ENCODE measurements at regions not wholly inside any gene's neighbourhood (a gene's known extent, or its start where the extent isn't known, plus 50 kb on each side); places are given as distances from the start of the nearest gene placed in this dataset.

- no peak for ATAC-seq
- no peak overlapping the region for H3K27ac Mint-ChIP-seq
- no peaks in the 10 kb centered on the region for H3K36me3 Mint-ChIP-seq
- H3K9me3 Mint-ChIP-seq: peaks cover 4 to 16% of the 10 kb centered on the region in 2 donors
- DNase-seq (ENCODE audit: low spot score in 2 of 2): no peak
These were observed 85.1 kb downstream of the KLF6 start for GRCh38 chr10:3699916-3700315.

GRCh38 chr10:3698312-3698711, 86.7 kb downstream of the KLF6 start:
- Mint-ChIP-seq H3K9me3 (peaks cover 4 to 16% of the 10 kb centered on the region in 2 donors), H3K27ac (no peak overlapping the region), H3K36me3 (no peaks in the 10 kb centered on the region)
- ATAC-seq: no peak
- DNase-seq (ENCODE audit: low spot score in 2 of 2): no peak

- peaks cover 8 to 20% of the 10 kb centered on the region in 2 donors for H3K9me3 Mint-ChIP-seq
- no peak for DNase-seq (ENCODE audit: low spot score in 2 of 2)
- H3K36me3 Mint-ChIP-seq: no peaks in the 10 kb centered on the region
- ATAC-seq: no peak
- no peak overlapping the region for H3K27ac Mint-ChIP-seq
These were observed 91.3 kb downstream of the KLF6 start for GRCh38 chr10:3693698-3694080.

GRCh38 chr10:3693022-3693697, 91.8 kb downstream of the KLF6 start:
- no peak overlapping the region for H3K27ac Mint-ChIP-seq
- no peaks in the 10 kb centered on the region for H3K36me3 Mint-ChIP-seq
- ATAC-seq: no peak
- H3K9me3 Mint-ChIP-seq: peaks cover 8 to 17% of the 10 kb centered on the region in 2 donors
- no peak for DNase-seq (ENCODE audit: low spot score in 2 of 2)

- ATAC-seq (no peak), DNase-seq (ENCODE audit: low spot score in 2 of 2) (no peak)
- Mint-ChIP-seq H3K9me3 (peaks cover 8 to 14% of the 10 kb centered on the region in 2 donors), H3K36me3 (peaks cover 0 to 5% of the 10 kb centered on the region in 2 donors), H3K27ac (no peak overlapping the region)
These were observed 92.5 kb downstream of the KLF6 start for GRCh38 chr10:3692387-3692999.

- Mint-ChIP-seq H3K9me3 (peaks cover 8 to 10% of the 10 kb centered on the region in 2 donors), H3K36me3 (peaks cover 0 to 6% of the 10 kb centered on the region in 2 donors), H3K27ac (no peak overlapping the region)
- no peak for DNase-seq (ENCODE audit: low spot score in 2 of 2)
- no peak for ATAC-seq
These were observed 93.5 kb downstream of the KLF6 start for GRCh38 chr10:3691482-3691881.

GRCh38 chr10:3689871-3690510, 95.0 kb downstream of the KLF6 start:
- Mint-ChIP-seq H3K9me3 (peaks cover 4 to 10% of the 10 kb centered on the region in 2 donors), H3K36me3 (peaks cover 0 to 6% of the 10 kb centered on the region in 2 donors), H3K27ac (peak overlapping the region in 1 of 2 donors; percentile 9)
- no peak for DNase-seq (ENCODE audit: low spot score in 2 of 2)
- ATAC-seq: peak; percentile 85 to 91

- no peak for ATAC-seq
- peaks cover 0 to 6% of the 10 kb centered on the region in 2 donors for H3K36me3 Mint-ChIP-seq
- peaks cover 4 to 10% of the 10 kb centered on the region in 2 donors for H3K9me3 Mint-ChIP-seq
- peak overlapping the region in 1 of 2 donors; percentile 73 for H3K27ac Mint-ChIP-seq
- no peak for DNase-seq (ENCODE audit: low spot score in 2 of 2)
These were observed 97.4 kb downstream of the KLF6 start for GRCh38 chr10:3687510-3688081.

GRCh38 chr10:3685384-3685783, 99.6 kb downstream of the KLF6 start:
- Mint-ChIP-seq H3K9me3 (peaks cover 4 to 10% of the 10 kb centered on the region in 2 donors), H3K27ac (no peak overlapping the region), H3K36me3 (peaks cover 0 to 6% of the 10 kb centered on the region in 2 donors)
- no peak for DNase-seq (ENCODE audit: low spot score in 2 of 2)
- ATAC-seq: no peak

- DNase-seq (ENCODE audit: low spot score in 2 of 2): no peak
- no peak overlapping the region for H3K27ac Mint-ChIP-seq
- peak; percentile 60 to 83 for ATAC-seq
- peaks cover 0 to 6% of the 10 kb centered on the region in 2 donors for H3K36me3 Mint-ChIP-seq
- H3K9me3 Mint-ChIP-seq: peaks cover 3 to 10% of the 10 kb centered on the region in 2 donors
These were observed 100.1 kb downstream of the KLF6 start for GRCh38 chr10:3684891-3685290.

GRCh38 chr10:3683560-3683959, 101.4 kb downstream of the KLF6 start:
- Mint-ChIP-seq H3K36me3 (peaks cover 0 to 6% of the 10 kb centered on the region in 2 donors), H3K9me3 (peaks cover 0 to 6% of the 10 kb centered on the region in 2 donors), H3K27ac (peak overlapping the region; percentile 30 to 53)
- no peak for DNase-seq (ENCODE audit: low spot score in 2 of 2)
- ATAC-seq: peak; percentile 58 to 85

GRCh38 chr10:3682745-3683144, 102.3 kb downstream of the KLF6 start:
- H3K27ac Mint-ChIP-seq: peak overlapping the region in 1 of 2 donors; percentile 53
- H3K36me3 Mint-ChIP-seq: peaks cover 0 to 3% of the 10 kb centered on the region in 2 donors
- no peak for ATAC-seq
- DNase-seq (ENCODE audit: low spot score in 2 of 2): no peak
- peaks cover 0 to 6% of the 10 kb centered on the region in 2 donors for H3K9me3 Mint-ChIP-seq

GRCh38 chr10:3681642-3682554, 103.1 kb downstream of the KLF6 start:
- Mint-ChIP-seq H3K9me3 (no peaks in the 10 kb centered on the region), H3K27ac (no peak overlapping the region), H3K36me3 (no peaks in the 10 kb centered on the region)
- DNase-seq (ENCODE audit: low spot score in 2 of 2) (no peak), ATAC-seq (no peak)

GRCh38 chr10:3679950-3680629, 104.9 kb downstream of the KLF6 start:
- no peak overlapping the region for H3K27ac Mint-ChIP-seq
- H3K9me3 Mint-ChIP-seq: no peaks in the 10 kb centered on the region
- no peaks in the 10 kb centered on the region for H3K36me3 Mint-ChIP-seq
- no peak for ATAC-seq
- DNase-seq (ENCODE audit: low spot score in 2 of 2): no peak

GRCh38 chr10:3678629-3679227, 106.3 kb downstream of the KLF6 start:
- H3K36me3 Mint-ChIP-seq: no peaks in the 10 kb centered on the region
- ATAC-seq: no peak
- no peak overlapping the region for H3K27ac Mint-ChIP-seq
- H3K9me3 Mint-ChIP-seq: no peaks in the 10 kb centered on the region
- no peak for DNase-seq (ENCODE audit: low spot score in 2 of 2)
